G401.6 (cell line): ENCODE measurements at regions not wholly inside any gene's neighbourhood (a gene's known extent, or its start where the extent isn't known, plus 50 kb on each side); places are given as distances from the start of the nearest gene placed in this dataset.
A peak's percentile ranks its signal among the peaks of the same experiment; 100 is the strongest.

Source experiments
- FAIRE-seq: peaks from 2 replicates; lab custom pipeline; 2012; peaks lifted over from hg19 to GRCh38; lab: Jason Lieb, UNC

GRCh38 chr17:31704483-31704882 is 154.6 kb downstream of the COPRS start:
- FAIRE-seq: no peak

GRCh38 chr17:31702041-31702440 is 157.0 kb downstream of the COPRS start:
- no peak for FAIRE-seq

GRCh38 chr17:31700973-31701372 is 158.1 kb downstream of the COPRS start:
- no peak for FAIRE-seq

GRCh38 chr17:31699886-31700285 is 159.2 kb downstream of the COPRS start:
- no peak for FAIRE-seq

- FAIRE-seq: no peak
Observed at GRCh38 chr17:31699281-31699680, 159.8 kb downstream of the COPRS start.

- FAIRE-seq: no peak
Observed at GRCh38 chr17:31698751-31699150, 160.3 kb downstream of the COPRS start.

GRCh38 chr17:31697838-31698237 is 161.2 kb downstream of the COPRS start:
- FAIRE-seq: no peak

- no peak for FAIRE-seq
Observed at GRCh38 chr17:31696703-31697325, 162.2 kb downstream of the COPRS start.

GRCh38 chr17:31696184-31696602 is 162.9 kb downstream of the COPRS start:
- FAIRE-seq: no peak

- FAIRE-seq: no peak
Observed at GRCh38 chr17:31695456-31696090, 163.5 kb downstream of the COPRS start.

GRCh38 chr17:31693433-31694220 is 165.4 kb downstream of the COPRS start:
- FAIRE-seq: no peak

GRCh38 chr17:31692632-31693031 is 166.4 kb downstream of the COPRS start:
- no peak for FAIRE-seq

GRCh38 chr17:31692027-31692426 is 167.0 kb downstream of the COPRS start:
- FAIRE-seq: no peak

- FAIRE-seq: no peak
Observed at GRCh38 chr17:31691251-31691905, 167.7 kb downstream of the COPRS start.

- no peak for FAIRE-seq
Observed at GRCh38 chr17:31690151-31690551, 168.9 kb downstream of the COPRS start.

GRCh38 chr17:31688701-31689100 is 170.3 kb downstream of the COPRS start:
- FAIRE-seq: no peak

- FAIRE-seq: peak; percentile 17
Observed at GRCh38 chr17:31687505-31688126, 171.4 kb downstream of the COPRS start.

- no peak for FAIRE-seq
Observed at GRCh38 chr17:31686495-31686894, 172.5 kb downstream of the COPRS start.

GRCh38 chr17:31684901-31685300 is 174.1 kb downstream of the COPRS start:
- FAIRE-seq: no peak

GRCh38 chr17:31680126-31680525 is 178.9 kb downstream of the COPRS start:
- FAIRE-seq: no peak

- no peak for FAIRE-seq
Observed at GRCh38 chr17:31679667-31680066, 179.4 kb downstream of the COPRS start.

GRCh38 chr17:31678431-31678830 is 180.6 kb downstream of the COPRS start:
- FAIRE-seq: no peak
